Calu3 (cell line): ENCODE measurements at regions not wholly inside any gene's neighbourhood (a gene's known extent, or its start where the extent isn't known, plus 50 kb on each side); places are given as distances from the start of the nearest gene placed in this dataset.

ENCODE experiments used
- BruUV-seq: library from RNA; stranded (reverse); fragments of 400-500 nt; replicated peaks from 2 replicates; lab custom pipeline; 2021; lab: Mats Ljungman, UMichigan
- CTCF ChIA-PET: fragments of 300-600 bp; sonication (Branson Sonifier 250); formaldehyde crosslinking; loops from one replicate; lab custom pipeline; 2022; ENCODE audit warnings: antibody characterized with exemption; lab: Charles Lee
- DNase-seq: peaks from one replicate; pipeline ENCODE4 v3.0.0; 2022
- H3K27ac Mint-ChIP-seq: one replicate; pipeline ENCODE4 v1.8.0; 2022; ENCODE audit warnings: mixed read lengths; ENCODE audit not compliant: unreplicated experiment
- H3K27me3 Mint-ChIP-seq: one replicate; pipeline ENCODE4 v1.8.0; 2022; ENCODE audit warnings: mixed read lengths; ENCODE audit not compliant: unreplicated experiment
- H3K36me3 Mint-ChIP-seq: one replicate; pipeline ENCODE4 v1.8.0; 2022; ENCODE audit warnings: mild to moderate bottlenecking, moderate library complexity, mixed read lengths; ENCODE audit not compliant: insufficient read depth, unreplicated experiment
- H3K4me1 Mint-ChIP-seq: one replicate; pipeline ENCODE4 v1.8.0; 2022; ENCODE audit warnings: mild to moderate bottlenecking, low read depth, mixed read lengths; ENCODE audit not compliant: unreplicated experiment
- H3K4me3 Mint-ChIP-seq: one replicate; pipeline ENCODE4 v1.8.0; 2022; ENCODE audit warnings: mild to moderate bottlenecking, low read depth, moderate library complexity, mixed read lengths; ENCODE audit not compliant: unreplicated experiment
- H3K9me3 Mint-ChIP-seq: one replicate; pipeline ENCODE4 v1.8.0; 2022; ENCODE audit warnings: low read depth, mixed read lengths; ENCODE audit not compliant: unreplicated experiment
- intact Hi-C: fragments of 100-400 bp; cut with micrococcal nuclease; formaldehyde crosslinking; loops from one replicate; pipeline ENCODE4 v1.10.0; 2022; ENCODE audit not compliant: unreplicated experiment
- TF ChIP-seq, protein P1 (sequence below): fragments of 200-600 bp; IDR thresholded peaks from one replicate; pipeline ENCODE4 v1.8.0; 2022; ENCODE audit warnings: antibody characterized with exemption; ENCODE audit not compliant: unreplicated experiment

- H3K4me3 Mint-ChIP-seq = no peak overlapping the region
- H3K27me3 Mint-ChIP-seq = no peaks in the 10 kb centered on the region
- H3K27ac Mint-ChIP-seq = no peak overlapping the region
- CTCF ChIA-PET = interaction anchor here (0.6 kb wide), 1 partner anchor 1203 kb away, joined by 3 read pairs; no protein-coding TSS in a partner anchor
- H3K36me3 Mint-ChIP-seq = no peaks in the 10 kb centered on the region
- no peaks in the 10 kb centered on the region for H3K9me3 Mint-ChIP-seq
- no TSS peak for BruUV-seq
- no peaks in the 10 kb centered on the region for H3K4me1 Mint-ChIP-seq
- TF ChIP-seq, protein P1, sequence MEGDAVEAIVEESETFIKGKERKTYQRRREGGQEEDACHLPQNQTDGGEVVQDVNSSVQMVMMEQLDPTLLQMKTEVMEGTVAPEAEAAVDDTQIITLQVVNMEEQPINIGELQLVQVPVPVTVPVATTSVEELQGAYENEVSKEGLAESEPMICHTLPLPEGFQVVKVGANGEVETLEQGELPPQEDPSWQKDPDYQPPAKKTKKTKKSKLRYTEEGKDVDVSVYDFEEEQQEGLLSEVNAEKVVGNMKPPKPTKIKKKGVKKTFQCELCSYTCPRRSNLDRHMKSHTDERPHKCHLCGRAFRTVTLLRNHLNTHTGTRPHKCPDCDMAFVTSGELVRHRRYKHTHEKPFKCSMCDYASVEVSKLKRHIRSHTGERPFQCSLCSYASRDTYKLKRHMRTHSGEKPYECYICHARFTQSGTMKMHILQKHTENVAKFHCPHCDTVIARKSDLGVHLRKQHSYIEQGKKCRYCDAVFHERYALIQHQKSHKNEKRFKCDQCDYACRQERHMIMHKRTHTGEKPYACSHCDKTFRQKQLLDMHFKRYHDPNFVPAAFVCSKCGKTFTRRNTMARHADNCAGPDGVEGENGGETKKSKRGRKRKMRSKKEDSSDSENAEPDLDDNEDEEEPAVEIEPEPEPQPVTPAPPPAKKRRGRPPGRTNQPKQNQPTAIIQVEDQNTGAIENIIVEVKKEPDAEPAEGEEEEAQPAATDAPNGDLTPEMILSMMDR = no peak
- intact Hi-C loops = no loop called here
- DNase-seq = no peak
These were observed 641.7 kb downstream of the CBLN2 start for GRCh38 chr18:71902482-71902881.

- H3K36me3 Mint-ChIP-seq = no peaks in the 10 kb centered on the region
- H3K4me3 Mint-ChIP-seq = no peak overlapping the region
- CTCF ChIA-PET = no interaction called here
- BruUV-seq = no TSS peak
- DNase-seq = no peak
- no peak overlapping the region for H3K27ac Mint-ChIP-seq
- H3K9me3 Mint-ChIP-seq = peaks cover 4% of the 10 kb centered on the region
- H3K4me1 Mint-ChIP-seq = no peaks in the 10 kb centered on the region
- no peaks in the 10 kb centered on the region for H3K27me3 Mint-ChIP-seq
- TF ChIP-seq, protein P1 = no peak
- intact Hi-C loops = no loop called here
These were observed 644.3 kb downstream of the CBLN2 start for GRCh38 chr18:71899707-71900472.

GRCh38 chr18:71899183-71899582, 645.0 kb downstream of the CBLN2 start:
- no peaks in the 10 kb centered on the region for H3K36me3 Mint-ChIP-seq
- no peaks in the 10 kb centered on the region for H3K27me3 Mint-ChIP-seq
- intact Hi-C loops = no loop called here
- CTCF ChIA-PET = no interaction called here
- BruUV-seq = no TSS peak
- H3K9me3 Mint-ChIP-seq = peaks cover 4% of the 10 kb centered on the region
- TF ChIP-seq, protein P1 = no peak
- no peak overlapping the region for H3K4me3 Mint-ChIP-seq
- no peak overlapping the region for H3K27ac Mint-ChIP-seq
- no peak for DNase-seq
- no peaks in the 10 kb centered on the region for H3K4me1 Mint-ChIP-seq

- no peak overlapping the region for H3K27ac Mint-ChIP-seq
- CTCF ChIA-PET = no interaction called here
These were observed 656.6 kb downstream of the CBLN2 start for GRCh38 chr18:71887509-71887908.

More at GRCh38 chr18:71887509-71887908, 656.6 kb downstream of the CBLN2 start:
- BruUV-seq = no TSS peak
- no peak overlapping the region for H3K4me3 Mint-ChIP-seq
- H3K36me3 Mint-ChIP-seq = no peaks in the 10 kb centered on the region
- intact Hi-C loops = no loop called here
- peaks cover 3% of the 10 kb centered on the region for H3K9me3 Mint-ChIP-seq
- H3K27me3 Mint-ChIP-seq = no peaks in the 10 kb centered on the region
- TF ChIP-seq, protein P1 = no peak
- H3K4me1 Mint-ChIP-seq = no peaks in the 10 kb centered on the region
- no peak for DNase-seq
